GM21423 (cell line): ENCODE measurements at regions not wholly inside any gene's neighbourhood (a gene's known extent, or its start where the extent isn't known, plus 50 kb on each side); places are given as distances from the start of the nearest gene placed in this dataset.

Experiments
- ATAC-seq: cut with Tn5 transposase; IDR thresholded peaks from one replicate; pipeline ENCODE4 v1.9.1; 2021; ENCODE audit warnings: mild to moderate bottlenecking, moderate library complexity; ENCODE audit not compliant: unreplicated experiment

DNA sequence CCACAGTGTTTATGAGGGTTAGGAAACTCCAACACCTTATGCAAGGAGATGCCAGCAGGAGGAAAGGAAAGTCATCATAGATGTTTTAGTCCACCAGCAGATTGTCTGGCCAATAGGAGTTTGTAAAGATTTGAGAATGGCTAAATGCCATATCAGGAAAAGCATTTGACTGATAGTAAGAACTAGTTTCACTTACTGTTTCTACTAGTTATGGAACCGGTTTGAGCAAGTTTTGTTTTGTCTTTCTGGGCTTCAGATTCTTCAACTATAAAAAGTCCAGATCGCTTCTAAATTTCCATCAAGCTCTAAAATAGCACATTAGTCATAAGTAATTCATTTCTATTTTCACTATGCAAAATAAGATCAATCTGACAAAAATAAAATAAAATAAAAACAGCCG, 254.8 kb upstream of the TMCO5A start:
- no peak for ATAC-seq

DNA sequence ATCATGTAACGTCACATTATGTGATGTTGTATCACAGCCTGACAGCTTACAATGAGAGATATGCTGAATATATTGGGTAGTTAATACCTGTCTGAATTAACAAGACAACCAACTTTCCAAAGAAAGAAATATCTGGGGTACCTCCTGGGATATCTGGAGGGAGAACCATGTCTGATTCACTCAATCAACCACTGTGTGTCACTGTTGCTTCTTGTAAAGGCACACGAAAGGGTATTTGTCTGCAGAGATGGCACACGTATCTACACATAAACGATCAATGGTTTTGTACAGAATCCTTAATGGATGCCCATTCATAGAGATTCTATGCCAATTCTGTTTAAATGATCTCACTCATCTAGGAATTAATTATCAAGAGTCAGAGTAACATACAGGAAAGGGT, 252.1 kb upstream of the TMCO5A start:
- ATAC-seq, result no peak

DNA sequence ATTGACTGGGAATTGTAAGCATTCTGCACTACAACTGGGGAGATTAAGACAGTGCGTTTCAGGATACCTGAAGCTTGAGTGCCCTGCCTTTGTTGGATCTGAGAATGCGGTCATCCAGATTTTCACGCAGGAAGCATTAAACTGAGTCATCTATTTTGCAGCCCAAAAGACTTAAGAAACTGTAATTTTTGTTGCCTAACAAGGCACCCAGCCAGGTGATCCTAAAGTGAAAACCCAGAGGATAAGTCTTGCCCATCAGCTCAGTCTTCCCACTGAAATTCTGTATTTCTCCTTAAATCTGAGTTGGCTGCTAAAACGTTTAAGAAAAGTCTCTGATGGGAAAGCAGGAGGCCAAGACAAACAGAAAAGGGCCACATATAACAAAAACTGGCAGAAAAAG, 242.5 kb upstream of the TMCO5A start:
- no peak for ATAC-seq

DNA sequence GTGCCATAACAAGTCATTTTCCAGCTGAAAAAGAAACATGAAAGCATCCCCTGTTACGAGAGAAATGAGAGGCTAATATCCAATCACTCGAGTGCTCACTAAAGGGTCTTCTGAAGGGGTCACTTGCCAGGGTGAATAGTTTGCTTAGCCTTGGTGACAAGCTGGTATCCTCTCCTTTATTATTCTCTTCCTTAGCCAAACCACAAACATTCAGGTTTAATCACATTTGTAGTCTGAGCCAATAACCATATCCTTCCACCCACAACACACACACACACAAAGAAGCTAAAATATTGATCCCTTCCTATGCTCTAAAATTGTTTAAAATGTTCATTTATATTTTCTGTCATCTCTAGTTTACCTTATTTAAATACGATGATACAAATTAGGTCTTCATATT, 240.5 kb upstream of the TMCO5A start:
- ATAC-seq, result no peak

DNA sequence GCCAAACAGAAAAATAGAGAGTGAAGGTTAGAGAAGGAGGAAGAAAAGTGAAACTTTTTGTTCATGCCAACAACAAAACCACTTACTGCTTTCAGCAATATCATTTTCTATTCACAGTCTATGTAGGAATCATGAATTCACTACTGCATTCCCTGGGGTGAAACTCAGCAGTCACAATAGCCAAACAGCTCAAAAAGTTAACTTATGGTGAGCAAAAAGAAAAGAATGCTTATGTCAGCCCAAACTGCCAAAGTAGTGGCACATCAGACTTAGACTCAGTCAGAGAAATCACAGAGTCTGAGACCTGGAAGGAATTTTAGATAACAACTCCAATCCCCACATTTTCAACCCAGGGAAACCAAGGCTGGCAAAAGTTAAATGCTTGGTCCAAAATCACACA, 238.7 kb upstream of the TMCO5A start:
- no peak for ATAC-seq

DNA sequence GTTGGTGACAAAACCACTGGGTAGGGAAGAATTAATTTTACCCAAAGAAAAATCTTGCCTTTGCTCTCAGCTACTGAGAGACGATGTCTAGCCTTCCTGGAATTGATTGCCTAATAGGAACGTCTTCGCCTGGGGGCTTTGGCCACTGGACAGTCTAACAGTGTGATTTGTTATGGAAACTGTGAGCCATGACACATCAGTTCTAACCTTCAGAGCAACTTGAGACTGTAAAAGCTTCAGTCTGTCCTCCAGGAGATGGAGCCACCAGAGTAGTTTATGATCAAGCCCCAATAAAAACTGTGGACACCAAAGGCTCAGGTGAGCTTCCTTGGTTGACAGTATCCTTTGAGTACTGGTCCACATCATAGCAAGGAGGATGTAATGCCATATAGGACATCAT, 235.8 kb upstream of the TMCO5A start:
- ATAC-seq, result no peak

DNA sequence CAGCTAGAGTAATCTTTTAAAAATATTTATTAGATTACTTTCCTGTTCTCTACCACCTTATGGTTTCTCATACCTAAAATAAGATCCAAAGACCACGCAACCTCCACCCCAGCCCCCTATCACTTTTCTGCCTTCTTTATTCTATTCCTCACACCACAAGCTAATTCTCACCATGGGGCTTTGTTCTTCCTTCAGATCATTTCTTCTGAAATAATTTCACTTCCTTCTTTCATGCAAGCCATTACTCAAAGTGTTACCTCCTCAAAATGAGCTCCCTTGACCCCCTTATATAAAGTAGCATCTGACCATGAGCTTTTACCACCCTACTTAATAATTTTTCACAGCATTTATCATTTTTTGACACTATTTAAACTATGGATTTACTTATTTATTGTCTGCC, 233.2 kb upstream of the TMCO5A start:
- ATAC-seq, result no peak

DNA sequence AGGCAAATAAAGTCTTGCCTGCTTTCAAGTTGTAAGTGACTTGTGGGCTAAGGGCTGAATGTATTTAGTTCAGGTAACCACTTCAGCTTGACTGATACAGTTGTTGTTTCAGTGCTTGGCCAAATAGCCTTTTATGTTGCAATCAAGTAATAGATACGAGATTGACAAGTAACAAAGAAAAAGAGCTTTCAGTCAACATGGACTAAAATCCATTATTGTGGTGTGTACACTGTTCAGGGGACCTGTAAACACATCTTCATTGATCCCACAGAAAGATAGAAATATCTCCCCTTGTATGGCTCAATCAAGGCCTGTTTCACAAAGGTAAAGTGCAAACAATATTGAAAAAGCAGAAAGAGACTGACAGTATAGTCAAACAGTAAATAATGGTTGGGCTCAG, 224.8 kb upstream of the TMCO5A start:
- no peak for ATAC-seq

DNA sequence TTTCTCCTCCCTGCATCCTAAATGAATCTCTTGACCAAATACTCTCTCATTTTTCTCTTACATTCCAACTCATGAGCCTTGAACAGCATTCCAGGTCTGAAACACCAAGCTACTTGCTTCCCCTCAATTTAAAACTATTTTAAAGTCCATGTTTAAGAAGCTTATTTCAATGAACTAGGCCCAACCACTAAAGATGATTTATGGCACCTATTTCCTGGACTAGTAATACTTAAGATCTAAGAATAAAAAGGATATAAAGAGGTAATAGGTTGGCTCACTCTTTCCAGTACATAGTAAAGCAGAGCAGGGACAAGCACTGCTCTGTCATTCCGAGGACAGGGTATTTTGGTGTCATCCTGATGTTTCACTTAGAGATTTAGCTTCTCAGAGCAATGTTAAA, 219.3 kb upstream of the TMCO5A start:
- ATAC-seq, result no peak

DNA sequence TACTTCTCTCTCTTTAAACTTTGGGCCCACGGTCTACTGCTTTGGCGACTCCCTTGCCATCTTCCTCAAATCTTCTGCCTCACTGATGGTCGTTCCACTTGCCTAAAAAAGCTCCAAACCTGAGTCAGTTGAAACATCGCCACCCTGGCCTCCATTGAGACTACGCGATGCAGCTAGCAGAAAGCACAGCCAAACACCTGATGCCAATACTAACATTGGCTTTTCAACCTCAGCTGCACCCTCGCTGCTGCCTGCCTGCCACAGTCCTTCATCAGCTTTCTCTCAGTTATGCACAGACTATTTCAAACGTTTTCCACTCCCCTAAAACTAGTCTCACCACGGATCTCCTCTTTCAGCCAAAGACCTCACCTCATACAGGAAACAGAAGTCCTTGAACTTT, 214.2 kb upstream of the TMCO5A start:
- no peak for ATAC-seq

DNA sequence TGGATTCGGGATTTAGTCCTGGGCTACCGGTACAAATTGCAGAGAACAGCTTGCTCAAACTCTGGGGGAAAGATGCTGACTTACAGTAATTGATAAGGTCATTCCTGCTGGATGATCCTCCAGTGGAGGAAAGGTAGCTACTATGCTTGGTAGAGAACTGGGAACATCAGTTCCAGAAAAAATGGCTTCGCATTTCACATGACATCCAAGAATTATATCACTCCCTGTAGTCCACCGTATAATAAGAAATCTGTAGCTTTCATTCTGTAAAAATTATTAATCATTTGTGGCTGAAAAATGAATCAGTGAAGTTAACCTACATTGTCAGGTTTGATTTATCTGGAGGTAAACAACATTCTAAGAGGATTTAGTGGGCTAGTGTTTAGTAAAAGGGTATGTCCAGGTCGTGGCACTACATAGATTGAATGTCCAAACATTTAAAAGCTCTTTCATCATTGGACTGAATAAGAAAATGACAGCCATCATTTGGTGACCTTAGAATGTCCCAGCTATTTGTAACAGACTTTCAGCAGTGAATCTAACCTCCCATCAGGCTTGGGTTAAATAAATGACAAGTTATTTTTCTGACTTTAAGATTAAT, 203.2 kb upstream of the TMCO5A start:
- no peak for ATAC-seq

DNA sequence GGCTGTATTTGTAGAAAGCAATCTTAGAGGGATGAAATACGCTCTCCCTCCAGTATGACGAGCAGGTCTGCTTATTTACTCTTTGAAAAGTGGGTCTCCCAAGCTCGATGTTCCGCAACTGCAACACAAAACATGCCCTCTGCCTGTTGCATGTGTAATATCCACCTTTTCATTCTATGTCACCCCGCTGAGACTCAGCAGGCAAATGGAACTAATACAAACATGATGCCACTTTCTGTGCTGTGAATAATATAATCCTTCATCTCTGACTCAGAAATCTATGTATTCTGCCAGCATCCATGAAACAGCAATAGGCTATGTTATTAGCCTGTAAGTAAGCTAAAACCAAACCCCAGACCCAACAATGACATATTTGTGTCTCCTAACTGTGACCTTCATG, 200.8 kb upstream of the TMCO5A start:
- ATAC-seq, result no peak

DNA sequence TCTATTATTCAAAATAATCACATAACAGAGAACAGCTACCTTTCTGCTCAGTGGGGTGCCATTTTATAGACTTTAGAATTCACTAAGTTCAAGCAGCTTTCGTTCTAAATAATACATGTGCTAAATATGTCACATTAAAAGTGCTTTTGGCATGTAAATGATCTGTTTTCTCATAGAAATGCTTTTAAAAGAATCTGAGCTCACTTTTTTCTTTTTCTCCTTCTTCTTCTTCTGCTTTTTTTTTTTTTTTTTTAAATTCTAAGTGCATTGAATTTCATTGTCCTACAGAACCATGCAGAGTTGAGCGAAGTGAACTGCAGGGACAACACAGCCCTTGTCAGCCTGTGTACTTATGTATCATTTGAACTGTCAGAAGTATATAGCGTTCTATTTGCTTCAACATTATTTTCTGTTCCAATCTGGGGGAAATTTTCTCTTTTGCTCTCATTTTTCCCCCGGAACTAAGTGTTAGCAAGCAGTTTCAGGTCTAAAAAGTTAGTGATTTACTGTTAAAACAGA, 193.8 kb upstream of the TMCO5A start:
- no peak for ATAC-seq

DNA sequence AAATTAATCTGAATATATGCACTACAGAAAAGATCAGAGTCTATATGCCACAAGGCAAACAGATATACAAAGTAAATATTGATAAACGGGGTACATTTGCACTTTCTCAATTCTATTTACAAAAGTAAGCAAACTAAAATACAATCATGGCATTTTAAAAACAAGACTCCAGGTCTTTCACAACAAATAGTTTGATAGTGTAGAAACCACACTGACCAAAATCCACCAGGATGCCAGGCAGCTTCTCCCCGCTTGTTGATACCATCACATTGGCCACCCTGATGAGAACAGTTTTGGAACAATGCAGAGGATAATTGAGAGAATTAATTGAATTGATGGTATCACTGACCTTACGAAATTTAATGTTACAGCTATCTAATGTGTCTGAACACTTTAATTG, 190.6 kb upstream of the TMCO5A start:
- ATAC-seq, result no peak

DNA sequence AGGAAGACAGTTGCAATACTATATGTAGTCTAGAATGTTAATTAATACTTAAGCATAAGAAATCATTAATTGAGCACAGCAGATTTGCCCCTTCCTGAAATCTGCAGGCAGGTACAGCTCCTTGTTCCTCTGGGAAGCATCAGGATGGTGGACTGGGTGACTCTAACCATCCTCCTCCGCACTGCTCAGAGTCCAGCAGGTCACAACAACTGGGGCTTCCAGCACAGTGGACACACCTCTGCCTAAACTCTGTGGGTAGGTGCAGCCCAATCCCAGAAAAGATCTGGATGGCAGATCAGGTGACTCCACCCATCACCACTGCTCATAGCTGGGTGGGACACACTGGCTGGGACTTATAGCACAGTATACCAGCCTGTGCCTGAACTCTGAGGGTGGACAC, 189.9 kb upstream of the TMCO5A start:
- no peak for ATAC-seq

DNA sequence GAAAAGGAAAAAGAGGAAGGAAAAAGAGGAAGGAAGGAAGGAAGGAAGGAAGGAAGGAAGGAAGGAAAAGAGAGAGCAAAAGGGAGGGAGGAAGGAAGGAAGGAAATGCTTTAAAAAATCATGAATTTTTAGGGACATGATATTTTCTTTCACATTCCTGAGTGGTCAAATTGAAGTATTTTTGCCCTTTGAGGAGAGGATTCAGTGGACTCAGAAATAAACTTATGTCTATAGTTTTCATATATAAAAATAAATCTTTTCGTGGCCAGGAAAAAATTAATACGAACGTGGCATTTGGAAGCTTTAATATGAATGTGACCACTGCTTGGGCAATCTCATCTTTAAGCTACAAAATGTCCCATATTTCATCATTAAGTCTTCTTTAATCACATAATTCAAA, 183.0 kb upstream of the TMCO5A start:
- ATAC-seq, result no peak

DNA sequence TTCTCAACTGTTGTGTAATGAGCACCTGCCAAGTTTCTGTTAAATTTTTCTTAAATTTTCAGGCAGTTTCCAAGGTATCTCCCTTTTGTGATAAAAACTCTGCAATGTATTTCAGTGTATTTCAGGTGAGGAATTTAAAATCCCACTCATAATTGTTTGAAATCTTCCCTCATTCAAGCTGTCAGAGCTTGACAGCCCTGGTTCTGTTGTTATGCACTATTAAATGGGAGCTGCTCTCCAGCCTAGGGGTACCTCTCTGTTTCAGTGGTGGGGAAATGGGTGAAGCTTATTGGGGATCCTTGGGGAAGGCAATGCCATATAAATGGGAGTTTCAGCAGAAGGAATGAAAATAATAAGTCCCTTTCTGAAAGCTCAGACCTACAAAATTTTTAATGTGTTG, 178.0 kb upstream of the TMCO5A start:
- ATAC-seq, result no peak

DNA sequence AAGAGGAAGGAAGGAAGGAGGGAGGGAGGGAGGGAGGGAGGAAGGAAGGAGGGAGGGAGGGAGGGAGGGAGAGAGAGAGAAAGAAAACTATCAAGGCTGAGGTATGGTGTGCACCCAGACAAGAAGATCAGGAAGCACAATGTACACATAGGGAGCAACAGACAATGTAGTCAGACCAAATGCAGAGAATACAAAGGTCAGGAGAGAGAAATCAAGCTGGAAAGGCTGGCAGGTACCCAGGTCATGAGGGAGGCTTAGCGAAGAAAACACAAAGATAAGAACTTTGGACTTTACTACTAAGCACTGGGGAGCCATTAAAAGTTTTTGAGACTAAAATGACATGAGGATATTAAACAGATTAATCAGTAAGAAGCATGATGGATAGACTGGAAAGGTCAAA, 176.0 kb upstream of the TMCO5A start:
- no peak for ATAC-seq

DNA sequence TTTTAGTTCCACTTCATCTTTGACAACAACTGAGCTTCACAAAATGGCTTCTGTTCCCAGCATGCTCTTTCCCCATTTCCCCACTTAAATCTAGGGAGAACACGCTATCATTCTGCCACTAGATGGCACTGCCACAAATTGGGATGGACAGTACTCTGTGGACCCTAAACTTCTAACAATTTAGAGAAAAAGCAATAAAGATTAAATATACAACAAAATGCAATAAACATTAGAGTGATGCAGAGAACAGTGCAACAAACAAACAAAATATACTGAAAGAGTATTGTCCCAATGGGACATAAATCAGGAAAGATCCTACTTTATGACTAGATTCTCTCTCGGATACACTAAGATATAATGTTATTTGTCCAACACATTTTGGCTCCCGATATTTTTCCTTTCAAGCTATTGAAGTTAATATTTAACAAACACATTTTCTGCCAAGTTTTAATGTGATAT, 169.7 kb upstream of the TMCO5A start:
- peak; percentile 67 for ATAC-seq

DNA sequence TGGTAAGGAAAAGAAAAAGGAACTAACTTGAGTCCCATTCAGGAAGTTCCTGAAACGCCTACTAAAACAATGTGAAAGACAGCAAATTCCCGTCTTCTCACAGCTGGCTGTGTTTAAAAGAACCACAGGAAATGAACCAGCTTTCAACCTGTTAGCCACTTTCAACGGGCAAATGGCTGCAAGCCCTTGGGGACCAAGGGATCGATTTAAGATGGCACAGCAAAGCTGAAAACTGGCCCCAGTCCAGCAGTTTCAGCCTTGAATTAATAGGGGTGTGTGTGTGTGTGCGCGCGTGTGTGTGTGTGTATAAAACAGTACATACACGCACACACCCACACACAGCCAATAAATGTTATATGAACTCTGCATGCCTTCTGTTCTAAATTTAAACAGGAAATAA, 168.7 kb upstream of the TMCO5A start:
- ATAC-seq, result no peak

DNA sequence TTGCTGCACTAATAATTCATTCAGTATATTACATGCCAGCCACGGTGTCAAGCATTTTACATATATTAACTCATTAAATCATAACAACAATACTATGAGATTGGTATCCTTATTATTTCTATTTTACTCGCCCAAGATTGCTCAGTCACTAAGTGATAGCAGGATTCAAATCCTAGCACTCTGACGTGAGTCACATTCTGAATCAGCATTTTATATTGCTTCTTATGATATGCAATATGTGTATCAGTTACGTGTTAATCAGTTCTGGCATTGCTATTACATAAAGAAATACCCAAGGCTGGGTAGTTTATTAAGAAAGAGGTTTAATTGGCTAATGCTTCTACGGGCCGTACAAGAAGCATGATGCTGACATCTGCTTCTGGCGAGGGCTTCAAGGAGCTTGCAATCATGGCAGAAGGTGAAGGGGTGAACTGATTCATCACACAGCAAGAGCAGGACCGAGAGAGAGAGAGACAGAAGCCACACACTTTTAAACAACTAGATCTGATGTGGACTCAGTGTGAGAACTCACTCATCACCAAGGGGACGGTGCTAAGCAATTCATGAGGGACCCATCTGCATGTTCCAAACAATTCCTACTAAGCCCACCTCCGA, 166.5 kb upstream of the TMCO5A start:
- no peak for ATAC-seq

DNA sequence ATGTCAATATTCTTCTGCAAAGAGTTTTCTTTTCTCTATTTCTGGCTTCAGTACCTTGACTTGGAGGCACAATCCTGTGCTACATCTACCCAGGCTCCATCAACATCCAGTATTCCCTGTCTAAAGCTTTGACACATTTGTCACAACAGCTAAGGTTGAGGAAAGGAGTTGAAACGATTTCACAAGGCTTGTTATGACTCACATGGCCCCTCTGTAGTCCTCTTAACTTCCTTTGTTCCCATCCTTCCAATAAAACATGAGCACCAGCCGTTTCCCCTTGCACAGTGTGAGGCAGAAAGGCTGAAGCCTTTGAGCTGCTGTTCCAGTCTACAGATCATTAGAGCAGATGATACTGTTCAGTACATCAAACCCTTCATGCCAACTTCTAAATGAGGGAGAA, 163.0 kb upstream of the TMCO5A start:
- ATAC-seq, result no peak
